ENCODE measurements at regions not wholly inside any gene's neighbourhood (a gene's known extent, or its start where the extent isn't known, plus 50 kb on each side); places are given as distances from the start of the nearest gene placed in this dataset.

DNA sequence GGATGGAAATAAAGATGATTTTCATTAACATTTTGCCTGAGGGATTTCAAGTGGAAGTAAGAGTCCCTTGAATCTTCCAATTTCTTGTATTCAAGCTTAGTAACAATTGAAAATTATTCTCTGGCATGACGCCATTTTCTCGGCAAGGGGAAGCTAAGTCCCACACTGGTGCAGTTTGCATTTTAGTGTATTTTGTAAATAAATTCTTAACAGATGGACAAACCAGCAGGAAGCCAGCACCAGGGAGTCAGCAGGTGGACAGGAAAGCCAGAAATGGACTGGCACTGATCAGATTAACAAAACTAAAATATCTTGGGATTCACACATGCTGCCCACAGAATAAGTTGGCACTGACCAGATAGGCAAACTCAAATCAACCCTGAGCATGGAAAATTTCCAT is 311.3 kb downstream of the LRRIQ3 start:
- Histone ChIP-seq H3K4me1 (no peaks in the 10 kb centered on the region), H3K9me3 (no peaks in the 10 kb centered on the region), H3K36me3 (ENCODE audit: control insufficient read depth, insufficient read depth, low read length) (no peaks in the 10 kb centered on the region), H3K27me3 (replicated peaks; ENCODE audit: control insufficient read depth, insufficient read depth, low read length) (no peaks in the 10 kb centered on the region), H3K4me3 (ENCODE audit: low read depth, low read length) (no peak overlapping the region)
- BruUV-seq (replicated peaks) = no TSS peak
- H3K27ac Mint-ChIP-seq (ENCODE audit: unreplicated experiment) = no peak overlapping the region
- intact Hi-C loops (cut with micrococcal nuclease; ENCODE audit: unreplicated experiment) = no loop called here
- H3K4me1 Mint-ChIP-seq (ENCODE audit: low read depth, unreplicated experiment) = no peaks in the 10 kb centered on the region
- peaks cover 2% of the 10 kb centered on the region for H3K27me3 Mint-ChIP-seq (ENCODE audit: insufficient read depth, unreplicated experiment)
- POLR2A ChIA-PET = no interaction called here
- no peaks in the 10 kb centered on the region for H3K9me3 Mint-ChIP-seq (ENCODE audit: unreplicated experiment)
- no peak overlapping the region for H3K4me3 Mint-ChIP-seq (ENCODE audit: unreplicated experiment)
- H3K36me3 Mint-ChIP-seq (ENCODE audit: insufficient read depth, unreplicated experiment) = no peaks in the 10 kb centered on the region
- CTCF ChIA-PET = no interaction called here
- DNase-seq = no peak
- TF ChIP-seq CTCF (IDR thresholded peaks at IDR 0.05; ENCODE audit: insufficient read depth in 1 of 2, low read depth in 1 of 2, low read length in 1 of 2, severe bottlenecking in 1 of 2, unreplicated experiment in 1 of 2) = no peak

DNA sequence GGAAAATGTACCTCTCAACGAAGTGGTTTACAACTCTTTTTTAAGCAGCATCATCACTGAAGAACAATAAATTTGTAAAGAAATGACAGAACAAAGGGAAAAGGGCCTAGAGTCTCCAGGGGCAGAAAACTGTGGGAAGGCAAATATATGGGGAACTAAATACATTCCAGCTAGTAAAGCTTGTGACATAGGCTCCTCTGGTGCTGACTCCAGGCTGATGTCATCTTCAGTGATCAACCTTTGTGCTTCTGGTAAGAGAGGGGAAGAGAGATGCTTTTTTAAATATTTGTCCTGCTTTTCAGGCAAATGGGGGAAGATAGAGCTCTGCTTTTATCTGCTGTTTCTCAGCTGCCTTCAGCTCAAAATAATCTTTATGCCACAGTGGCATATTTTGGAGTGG is 323.2 kb downstream of the LRRIQ3 start:
- Histone ChIP-seq H3K4me1 (no peaks in the 10 kb centered on the region), H3K4me3 (ENCODE audit: low read depth, low read length) (no peak overlapping the region), H3K27me3 (replicated peaks; ENCODE audit: control insufficient read depth, insufficient read depth, low read length) (no peaks in the 10 kb centered on the region), H3K36me3 (ENCODE audit: control insufficient read depth, insufficient read depth, low read length) (no peaks in the 10 kb centered on the region), H3K9me3 (no peaks in the 10 kb centered on the region)
- DNase-seq = no peak
- H3K36me3 Mint-ChIP-seq (ENCODE audit: insufficient read depth, unreplicated experiment) = no peaks in the 10 kb centered on the region
- CTCF ChIA-PET = no interaction called here
- no peak overlapping the region for H3K4me3 Mint-ChIP-seq (ENCODE audit: unreplicated experiment)
- TF ChIP-seq CTCF (IDR thresholded peaks at IDR 0.05; ENCODE audit: insufficient read depth in 1 of 2, low read depth in 1 of 2, low read length in 1 of 2, severe bottlenecking in 1 of 2, unreplicated experiment in 1 of 2) = no peak
- no peaks in the 10 kb centered on the region for H3K9me3 Mint-ChIP-seq (ENCODE audit: unreplicated experiment)
- H3K27ac Mint-ChIP-seq (ENCODE audit: unreplicated experiment) = no peak overlapping the region
- H3K4me1 Mint-ChIP-seq (ENCODE audit: low read depth, unreplicated experiment) = no peaks in the 10 kb centered on the region
- intact Hi-C loops (cut with micrococcal nuclease; ENCODE audit: unreplicated experiment) = no loop called here
- POLR2A ChIA-PET = no interaction called here
- BruUV-seq (replicated peaks) = no TSS peak
- no peaks in the 10 kb centered on the region for H3K27me3 Mint-ChIP-seq (ENCODE audit: insufficient read depth, unreplicated experiment)

DNA sequence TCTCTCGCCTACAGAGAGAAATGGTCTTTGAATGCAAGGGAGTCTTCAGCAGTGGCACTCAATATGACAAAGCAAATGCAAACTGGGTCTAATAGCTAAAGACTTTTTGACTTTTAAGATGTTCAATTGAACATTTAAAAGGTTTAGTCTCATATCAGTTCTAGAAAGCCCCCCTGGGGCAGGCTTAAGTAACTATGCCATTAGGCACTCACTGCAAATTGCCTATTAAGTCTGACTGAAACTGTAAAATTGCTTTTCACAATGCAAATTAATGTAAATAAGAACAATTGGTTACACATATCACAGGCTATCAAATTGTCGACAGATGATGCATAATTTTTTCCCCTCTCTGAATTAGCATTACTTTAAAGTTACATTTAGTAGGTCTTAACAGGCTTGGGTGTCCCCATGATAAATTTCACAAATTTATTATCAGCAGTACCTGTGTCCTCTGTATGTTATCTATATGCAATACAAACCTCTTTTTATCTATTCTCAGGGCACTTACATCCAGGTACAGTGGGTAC is 329.1 kb downstream of the LRRIQ3 start:
- H3K9me3 Mint-ChIP-seq (ENCODE audit: unreplicated experiment) = no peaks in the 10 kb centered on the region
- no peak overlapping the region for H3K4me3 Mint-ChIP-seq (ENCODE audit: unreplicated experiment)
- DNase-seq = no peak
- H3K27ac Mint-ChIP-seq (ENCODE audit: unreplicated experiment) = no peak overlapping the region
- no peaks in the 10 kb centered on the region for H3K4me1 ChIP-seq
- H3K36me3 ChIP-seq (ENCODE audit: control insufficient read depth, insufficient read depth, low read length) = no peaks in the 10 kb centered on the region
- no peaks in the 10 kb centered on the region for H3K9me3 ChIP-seq
- no peaks in the 10 kb centered on the region for H3K36me3 Mint-ChIP-seq (ENCODE audit: insufficient read depth, unreplicated experiment)
- CTCF ChIA-PET = no interaction called here
- TF ChIP-seq CTCF (IDR thresholded peaks at IDR 0.05; ENCODE audit: insufficient read depth in 1 of 2, low read depth in 1 of 2, low read length in 1 of 2, severe bottlenecking in 1 of 2, unreplicated experiment in 1 of 2) = no peak
- H3K27me3 Mint-ChIP-seq (ENCODE audit: insufficient read depth, unreplicated experiment) = no peaks in the 10 kb centered on the region
- BruUV-seq (replicated peaks) = no TSS peak
- POLR2A ChIA-PET = no interaction called here
- H3K4me1 Mint-ChIP-seq (ENCODE audit: low read depth, unreplicated experiment) = no peaks in the 10 kb centered on the region
- no peaks in the 10 kb centered on the region for H3K27me3 ChIP-seq (replicated peaks; ENCODE audit: control insufficient read depth, insufficient read depth, low read length)
- no peak overlapping the region for H3K4me3 ChIP-seq (ENCODE audit: low read depth, low read length)
- intact Hi-C loops (cut with micrococcal nuclease; ENCODE audit: unreplicated experiment) = no loop called here
